NCI-H510A treated with DMSO at 0.1 percent for 48 hours (cell line): ENCODE measurements at regions not wholly inside any gene's neighbourhood (a gene's known extent, or its start where the extent isn't known, plus 50 kb on each side); places are given as distances from the start of the nearest gene placed in this dataset.

Experiments
- DNase-seq: peaks from one replicate; lab custom pipeline; 2025; lab: John Stamatoyannopoulos, UW

DNA sequence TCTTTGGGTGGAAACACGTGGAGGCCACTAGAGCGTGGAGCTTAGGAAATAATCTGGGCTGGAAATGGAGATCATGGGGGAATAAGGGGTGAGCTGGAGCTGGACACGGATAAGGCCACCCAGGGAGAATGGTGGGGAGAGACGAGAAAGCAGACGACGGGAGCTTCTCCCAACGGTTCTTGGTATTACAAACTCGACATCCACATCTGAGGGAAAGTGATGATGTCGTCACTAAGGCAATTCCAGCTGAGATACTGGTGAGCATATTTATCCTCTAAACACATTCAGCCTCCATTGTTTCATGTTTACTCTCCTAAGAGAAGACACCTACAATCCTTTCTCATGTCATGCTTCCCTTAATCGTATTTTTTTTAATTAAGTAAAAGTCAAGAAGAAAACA, 50.2 kb upstream of the SNX9 start:
- DNase-seq, result no peak
